H1 (cell line): ENCODE measurements at regions not wholly inside any gene's neighbourhood (a gene's known extent, or its start where the extent isn't known, plus 50 kb on each side); places are given as distances from the start of the nearest gene placed in this dataset.

Experiments
- CTCF ChIA-PET: fragments of 300-600 bp; sonication (Branson Sonifier 250); formaldehyde crosslinking; loops from one replicate; lab custom pipeline; 2021; ENCODE audit not compliant: partially characterized antibody; lab: Charles Lee
- POLR2A ChIA-PET: fragments of 300-600 bp; sonication (Branson Sonifier 250); formaldehyde crosslinking; loops from one replicate; lab custom pipeline; 2021; ENCODE audit warnings: inconsistent platforms; ENCODE audit not compliant: partially characterized antibody; lab: Charles Lee
- DNase-seq, 2 experiments: peaks; one replicate each; pipeline versions ENCODE4 v3.0.0 to v3.0.0-alpha.2; 2010 to 2022; ENCODE audit warnings: low spot score in 2 of 2, low read depth in 1 of 2, mixed read lengths in 1 of 2
- FAIRE-seq: peaks from 2 replicates; lab custom pipeline; 2011; peaks lifted over from hg19 to GRCh38; lab: Jason Lieb, UNC
- H2AFZ ChIP-seq: 2 replicates; pipeline ENCODE4 v1.8.1; 2012; ENCODE audit warnings: low read length, inconsistent platforms
- H2AK5ac ChIP-seq: 2 replicates; pipeline ENCODE4 v1.6.1; 2013; ENCODE audit warnings: low read depth, low read length
- H2BK120ac ChIP-seq: replicated peaks from 2 replicates; pipeline ENCODE3; 2013; ENCODE audit warnings: low read depth, low read length, inconsistent platforms
- H2BK12ac ChIP-seq: 2 replicates; pipeline ENCODE4 v1.6.1; 2013; ENCODE audit warnings: low read depth, low read length
- H2BK15ac ChIP-seq: 2 replicates; pipeline ENCODE4 v1.6.1; 2013; ENCODE audit warnings: low read length
- H2BK20ac ChIP-seq: 2 replicates; pipeline ENCODE4 v1.6.1; 2013; ENCODE audit warnings: low read length
- H2BK5ac ChIP-seq: 2 replicates; pipeline ENCODE4 v1.6.1; 2013; ENCODE audit warnings: low read depth, low read length
- H3K14ac ChIP-seq: 2 replicates; pipeline ENCODE4 v1.6.1; 2013; ENCODE audit warnings: inconsistent platforms; ENCODE audit not compliant: insufficient read length
- H3K18ac ChIP-seq: 2 replicates; pipeline ENCODE4 v1.6.1; 2013; ENCODE audit warnings: low read length; ENCODE audit errors: extremely low read depth
- H3K23ac ChIP-seq: 2 replicates; pipeline ENCODE4 v1.6.1; 2013; ENCODE audit warnings: inconsistent platforms; ENCODE audit not compliant: insufficient read length
- H3K23me2 ChIP-seq: 2 replicates; pipeline ENCODE4 v1.6.1; 2013; ENCODE audit warnings: low read depth, low read length
- H3K27ac ChIP-seq: 2 replicates; pipeline ENCODE4 v1.6.1; 2011; ENCODE audit warnings: low read depth, low read length, inconsistent platforms
- H3K27me3 ChIP-seq, 4 experiments: replicated peaks in 1 of 4; 1 replicate in 1 of 4; 2 replicates in 3 of 4; pipeline versions ENCODE4 v1.6.1 to v1.8.1; 2011 to 2013; ENCODE audit warnings: low read length in 3 of 4, mild to moderate bottlenecking in 3 of 4, inconsistent platforms in 2 of 4, mixed read lengths in 2 of 4, moderate library complexity in 1 of 4; ENCODE audit not compliant: control insufficient read depth in 3 of 4, insufficient read depth in 3 of 4; ENCODE audit errors: extremely low read depth in 1 of 4
- H3K36me3 ChIP-seq, 4 experiments: 2 replicates each; pipeline versions ENCODE4 v1.6.1 to v1.8.1; 2011 to 2013; ENCODE audit warnings: mild to moderate bottlenecking in 4 of 4, low read length in 3 of 4, moderate library complexity in 2 of 4, control low read depth in 1 of 4, inconsistent platforms in 1 of 4; ENCODE audit not compliant: insufficient read depth in 4 of 4, control insufficient read depth in 2 of 4
- H3K4ac ChIP-seq: replicated peaks from 2 replicates; pipeline ENCODE3; 2013; ENCODE audit warnings: low read length, low read depth, mixed read lengths, inconsistent platforms; ENCODE audit not compliant: insufficient read length
- H3K4me1 ChIP-seq, 4 experiments: replicated peaks in 1 of 4; 1 replicate in 1 of 4; 2 replicates in 3 of 4; pipeline versions ENCODE4 v1.6.1 to v1.8.1; 2011 to 2013; ENCODE audit warnings: low read length in 3 of 4, inconsistent platforms in 2 of 4, mixed read lengths in 1 of 4; ENCODE audit not compliant: insufficient read depth in 4 of 4, control insufficient read depth in 3 of 4
- H3K4me2 ChIP-seq, 2 experiments: 2 replicates each; pipeline versions ENCODE4 v1.6.1 to v1.8.1; 2011 to 2013; ENCODE audit warnings: low read depth in 2 of 2, low read length in 2 of 2, control low read depth in 1 of 2, inconsistent platforms in 1 of 2, mild to moderate bottlenecking in 1 of 2; ENCODE audit not compliant: insufficient read depth in 1 of 2
- H3K4me3 ChIP-seq, 4 experiments: fragments of 200-600, 300-600 bp in 1 of 4; sonication (generic), shearing (Covaris generic), sonication (Bioruptor Twin) in 1 of 4; 2 replicates each; pipeline versions ENCODE4 v1.5.1 to v1.8.1; 2011 to 2016; ENCODE audit warnings: low read length in 4 of 4, low read depth in 3 of 4, control low read depth in 2 of 4, inconsistent platforms in 2 of 4, mild to moderate bottlenecking in 2 of 4, mixed read lengths in 1 of 4, moderate library complexity in 1 of 4; ENCODE audit not compliant: insufficient read depth in 2 of 4; ENCODE audit errors: extremely low read depth in 1 of 4
- H3K56ac ChIP-seq: replicated peaks from 2 replicates; pipeline ENCODE3; 2013; ENCODE audit warnings: low read depth, mild to moderate bottlenecking, mixed read lengths, low read length, inconsistent platforms; ENCODE audit not compliant: insufficient read length
- H3K79me1 ChIP-seq: 2 replicates; pipeline ENCODE4 v1.6.1; 2013; ENCODE audit warnings: low read depth, low read length, control low read depth
- H3K79me2 ChIP-seq, 2 experiments: 2 replicates each; pipeline versions ENCODE4 v1.6.1 to v1.8.1; 2012 to 2013; ENCODE audit warnings: low read length in 2 of 2, mild to moderate bottlenecking in 2 of 2, inconsistent platforms in 1 of 2; ENCODE audit not compliant: insufficient read depth in 2 of 2, control insufficient read depth in 1 of 2
- H3K9ac ChIP-seq, 4 experiments: replicated peaks in 1 of 4; 1 replicate in 1 of 4; 2 replicates in 3 of 4; pipeline versions ENCODE4 v1.6.1 to v1.8.1; 2011 to 2013; ENCODE audit warnings: low read depth in 3 of 4, low read length in 3 of 4, control low read depth in 2 of 4, mild to moderate bottlenecking in 2 of 4, moderate library complexity in 2 of 4, inconsistent platforms in 1 of 4; ENCODE audit errors: extremely low read depth in 1 of 4
- H3K9me3 ChIP-seq, 2 experiments: 2 replicates each; pipeline versions ENCODE4 v1.6.1 to v1.8.1; 2012 to 2013; ENCODE audit warnings: mild to moderate bottlenecking in 2 of 2, moderate library complexity in 2 of 2, control low read depth in 1 of 2, inconsistent platforms in 1 of 2, low read depth in 1 of 2, low read length in 1 of 2, mixed read lengths in 1 of 2; ENCODE audit not compliant: insufficient read depth in 2 of 2
- H4K20me1 ChIP-seq, 2 experiments: replicated peaks in 1 of 2; 2 replicates each; pipeline versions ENCODE3 to v1.8.1; 2011 to 2013; ENCODE audit warnings: inconsistent platforms in 2 of 2, low read length in 2 of 2, mild to moderate bottlenecking in 1 of 2; ENCODE audit not compliant: insufficient read depth in 2 of 2, control insufficient read depth in 1 of 2
- H4K5ac ChIP-seq: 2 replicates; pipeline ENCODE4 v1.6.1; 2013; ENCODE audit warnings: low read length, low read depth, mixed read lengths, inconsistent platforms; ENCODE audit not compliant: insufficient read length
- H4K8ac ChIP-seq: 2 replicates; pipeline ENCODE4 v1.8.0; 2013; ENCODE audit warnings: mild to moderate bottlenecking, moderate library complexity, low read length, inconsistent platforms; ENCODE audit not compliant: insufficient read depth; ENCODE audit errors: extremely low read depth
- H4K91ac ChIP-seq: replicated peaks from 2 replicates; pipeline ENCODE3; 2013; ENCODE audit warnings: low read length, mixed read lengths, inconsistent platforms; ENCODE audit not compliant: insufficient read length
- POLR2AphosphoS5 ChIP-seq: IDR thresholded peaks from 2 replicates; pipeline ENCODE4 v1.6.1; 2011; ENCODE audit warnings: low read depth, low read length
- SIX5 ChIP-seq: IDR thresholded peaks from 2 replicates; pipeline ENCODE4 v1.6.1; 2011; ENCODE audit warnings: mild to moderate bottlenecking, low read depth, low read length
- SP2 ChIP-seq: IDR thresholded peaks from 2 replicates; pipeline ENCODE4 v1.6.1; 2012; ENCODE audit warnings: mild to moderate bottlenecking, low read length, inconsistent platforms
- WGBS, 2 experiments: shearing (Covaris generic) in 1 of 2; methylation state at CpG; one replicate each; pipeline versions ENCODE4 v1.1.6 to v1.1.7; 2013 to 2015; ENCODE audit warnings: low lambda C conversion rate in 2 of 2, mixed read lengths in 2 of 2, inconsistent platforms in 1 of 2, low coverage in 1 of 2, missing lambda C conversion rate in 1 of 2; ENCODE audit not compliant: insufficient replicate concordance in 2 of 2, insufficient coverage in 1 of 2, insufficient read length in 1 of 2; ENCODE audit errors: extremely low coverage in 1 of 2, missing lambda C conversion rate in 1 of 2; 5-methylcytosine and 5-hydroxymethylcytosine counted together
- TF ChIP-seq, protein P1 (sequence below), 3 experiments: IDR thresholded peaks; 1 replicate in 2 of 3; 2 replicates in 1 of 3; pipeline versions ENCODE4 v1.5.1 to v1.6.1; 2011; ENCODE audit warnings: low read length in 3 of 3, mild to moderate bottlenecking in 3 of 3, inconsistent platforms in 2 of 3, low read depth in 1 of 3, moderate library complexity in 1 of 3; ENCODE audit not compliant: insufficient read depth in 1 of 3; ENCODE audit errors: control extremely low read depth in 1 of 3

DNA sequence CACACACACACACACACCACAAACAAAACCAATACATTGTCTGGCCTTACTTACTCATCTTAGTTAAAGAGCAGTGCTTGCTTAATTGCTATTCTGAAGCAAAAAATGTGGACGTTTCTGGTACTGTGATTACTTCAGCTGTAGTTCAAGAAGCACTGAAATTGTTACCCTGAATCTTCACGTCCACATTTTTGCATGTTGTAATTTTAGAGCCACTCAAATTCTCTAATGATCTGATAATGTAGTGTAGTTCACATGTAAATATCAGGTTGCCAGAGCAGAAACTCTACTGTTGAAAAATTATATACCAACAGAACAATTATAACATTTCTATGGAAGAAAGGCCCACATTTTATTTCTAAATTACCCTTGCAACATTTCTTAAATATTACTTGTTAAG, 1451.1 kb downstream of the GATA3 start (continued):
- no peak for TF ChIP-seq SIX5

DNA sequence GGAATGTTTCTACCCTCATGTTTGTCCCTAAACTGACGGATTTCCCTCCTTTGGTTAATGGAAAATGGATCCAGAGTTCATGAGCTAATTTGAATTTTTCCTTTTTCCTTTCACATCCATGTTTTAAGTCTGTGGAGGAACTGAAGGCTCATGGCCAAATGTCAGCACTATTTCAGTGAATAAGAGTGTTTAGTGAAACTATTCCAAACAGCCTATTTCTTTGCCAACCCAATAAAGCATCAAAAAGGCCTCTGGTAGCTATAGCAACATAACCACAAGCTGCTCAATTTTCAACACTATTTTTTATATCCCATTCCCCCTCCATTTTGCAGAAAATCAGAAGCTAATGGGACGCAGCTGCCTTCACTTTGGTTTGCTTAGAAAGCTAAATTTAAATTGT, 1454.1 kb downstream of the GATA3 start:
- Histone ChIP-seq H3K14ac (no peak overlapping the region), H3K4me3 (no peak overlapping the region), H3K4ac (no peak overlapping the region), H3K23ac (no peak overlapping the region), H4K5ac (no peak overlapping the region), H3K4me1 (peaks cover 2 to 10% (median 7%) of the 10 kb centered on the region in 4 experiments; a peak in 5 of 7 replicates), H3K4me2 (no peak overlapping the region), H3K27me3 (no peaks in the 10 kb centered on the region), H3K79me2 (no peaks in the 10 kb centered on the region), H2AK5ac (no peak overlapping the region), H3K23me2 (no peaks in the 10 kb centered on the region), H2BK15ac (no peak overlapping the region), H3K56ac (no peak overlapping the region), H3K36me3 (no peaks in the 10 kb centered on the region), H3K27ac (no peak overlapping the region), H4K20me1 (no peaks in the 10 kb centered on the region), H4K91ac (no peak overlapping the region), H2BK120ac (no peak overlapping the region), H2BK12ac (no peak overlapping the region), H3K79me1 (no peaks in the 10 kb centered on the region), H3K9ac (no peak overlapping the region), H3K9me3 (no peaks in the 10 kb centered on the region; a peak in 1 of 4 replicates), H2AFZ (no peak overlapping the region), H2BK5ac (no peak overlapping the region), H3K18ac (no peak overlapping the region), H4K8ac (no peak overlapping the region), H2BK20ac (no peak overlapping the region)
- no peak for DNase-seq
- WGBS, 2 experiments = 93% methylated on average over 2 of the region's 2 CpGs; no CpG with 5 or more reads in 1 of the 2 experiments
- FAIRE-seq = no peak
- CTCF ChIA-PET = interaction anchor here (0.6 kb wide), 1 partner anchor 988 kb away, joined by 4 read pairs; no protein-coding TSS in a partner anchor
- no peak for TF ChIP-seq SP2
- TF ChIP-seq, protein P1, sequence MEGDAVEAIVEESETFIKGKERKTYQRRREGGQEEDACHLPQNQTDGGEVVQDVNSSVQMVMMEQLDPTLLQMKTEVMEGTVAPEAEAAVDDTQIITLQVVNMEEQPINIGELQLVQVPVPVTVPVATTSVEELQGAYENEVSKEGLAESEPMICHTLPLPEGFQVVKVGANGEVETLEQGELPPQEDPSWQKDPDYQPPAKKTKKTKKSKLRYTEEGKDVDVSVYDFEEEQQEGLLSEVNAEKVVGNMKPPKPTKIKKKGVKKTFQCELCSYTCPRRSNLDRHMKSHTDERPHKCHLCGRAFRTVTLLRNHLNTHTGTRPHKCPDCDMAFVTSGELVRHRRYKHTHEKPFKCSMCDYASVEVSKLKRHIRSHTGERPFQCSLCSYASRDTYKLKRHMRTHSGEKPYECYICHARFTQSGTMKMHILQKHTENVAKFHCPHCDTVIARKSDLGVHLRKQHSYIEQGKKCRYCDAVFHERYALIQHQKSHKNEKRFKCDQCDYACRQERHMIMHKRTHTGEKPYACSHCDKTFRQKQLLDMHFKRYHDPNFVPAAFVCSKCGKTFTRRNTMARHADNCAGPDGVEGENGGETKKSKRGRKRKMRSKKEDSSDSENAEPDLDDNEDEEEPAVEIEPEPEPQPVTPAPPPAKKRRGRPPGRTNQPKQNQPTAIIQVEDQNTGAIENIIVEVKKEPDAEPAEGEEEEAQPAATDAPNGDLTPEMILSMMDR (IDR thresholded peaks at IDR 0.05; ENCODE audit: control extremely low read depth in 1 of 3, insufficient read depth in 1 of 3, low read depth in 1 of 3, low read length in 3 of 3) = no peak
- TF ChIP-seq POLR2AphosphoS5 = no peak
- POLR2A ChIA-PET = no interaction called here
